HEK293 (cell line): ENCODE measurements at regions not wholly inside any gene's neighbourhood (a gene's known extent, or its start where the extent isn't known, plus 50 kb on each side); places are given as distances from the start of the nearest gene placed in this dataset.

Experiments used
- TRIM28 ChIP-seq: IDR thresholded peaks from 2 replicates; pipeline ENCODE4 v1.6.1; 2011; ENCODE audit warnings: low read length, control low read depth, borderline replicate concordance
- ZBTB20 ChIP-seq: fragments of 450-650 bp; formaldehyde crosslinking; IDR thresholded peaks from 2 replicates; pipeline ENCODE4 v1.5.1; 2016; ENCODE audit warnings: missing biosample characterization, missing genetic modification characterization
- ZNF37A ChIP-seq: fragments of 450-650 bp; IDR thresholded peaks from 2 replicates; pipeline ENCODE4 v1.5.1; 2018; ENCODE audit warnings: missing biosample characterization, missing genetic modification characterization

GRCh38 chr11:87754685-87755084 is 420.6 kb downstream of the RAB38 start:
- TF ChIP-seq ZBTB20 (tag by site-specific recombination) (no peak), ZNF37A (tag by site-specific recombination) (no peak), TRIM28 (no peak)
